Upper lobe of right lung (tissue), 1 donor: ENCODE measurements at regions not wholly inside any gene's neighbourhood (a gene's known extent, or its start where the extent isn't known, plus 50 kb on each side); places are given as distances from the start of the nearest gene placed in this dataset.

Experiments used
- ATAC-seq: fragments of 200-7000 bp; cut with Tn5 transposase; one replicate; pipeline ENCODE4 v1.9.1; 2020; ENCODE audit warnings: mild to moderate bottlenecking, moderate library complexity
- DNase-seq: peaks from one replicate; pipeline ENCODE4 v3.0.0-alpha.2; 2020
- H3K27ac ChIP-seq: fragments of 200-600 bp; one replicate; pipeline ENCODE4 v1.8.0; 2022
- H3K27me3 ChIP-seq: fragments of 200-600 bp; one replicate; pipeline ENCODE4 v1.8.0; 2022; ENCODE audit warnings: mild to moderate bottlenecking
- H3K36me3 ChIP-seq: fragments of 200-600 bp; one replicate; pipeline ENCODE4 v1.8.0; 2022
- H3K4me1 ChIP-seq: fragments of 200-600 bp; one replicate; pipeline ENCODE4 v1.8.0; 2022
- H3K4me3 ChIP-seq: fragments of 200-600 bp; one replicate; pipeline ENCODE4 v1.8.0; 2022; ENCODE audit warnings: mild to moderate bottlenecking
- H3K9me3 ChIP-seq: fragments of 200-600 bp; one replicate; pipeline ENCODE4 v1.8.0; 2022
- intact Hi-C: fragments of 100-400 bp; cut with DNase I; formaldehyde crosslinking; loops from one replicate; pipeline ENCODE4 v1.11.0; 2022
- TF ChIP-seq, protein P1 (sequence below): fragments of 200-600 bp; IDR thresholded peaks from one replicate; pipeline ENCODE4 v1.8.0; 2022; ENCODE audit warnings: antibody characterized with exemption
- donor health status: DM: no; HTN: yes; CAD: no; lungs with severe emphysema.

- ATAC-seq (no peak), DNase-seq (no peak)
- H3K4me3 ChIP-seq = no peak overlapping the region
- TF ChIP-seq, protein P1, sequence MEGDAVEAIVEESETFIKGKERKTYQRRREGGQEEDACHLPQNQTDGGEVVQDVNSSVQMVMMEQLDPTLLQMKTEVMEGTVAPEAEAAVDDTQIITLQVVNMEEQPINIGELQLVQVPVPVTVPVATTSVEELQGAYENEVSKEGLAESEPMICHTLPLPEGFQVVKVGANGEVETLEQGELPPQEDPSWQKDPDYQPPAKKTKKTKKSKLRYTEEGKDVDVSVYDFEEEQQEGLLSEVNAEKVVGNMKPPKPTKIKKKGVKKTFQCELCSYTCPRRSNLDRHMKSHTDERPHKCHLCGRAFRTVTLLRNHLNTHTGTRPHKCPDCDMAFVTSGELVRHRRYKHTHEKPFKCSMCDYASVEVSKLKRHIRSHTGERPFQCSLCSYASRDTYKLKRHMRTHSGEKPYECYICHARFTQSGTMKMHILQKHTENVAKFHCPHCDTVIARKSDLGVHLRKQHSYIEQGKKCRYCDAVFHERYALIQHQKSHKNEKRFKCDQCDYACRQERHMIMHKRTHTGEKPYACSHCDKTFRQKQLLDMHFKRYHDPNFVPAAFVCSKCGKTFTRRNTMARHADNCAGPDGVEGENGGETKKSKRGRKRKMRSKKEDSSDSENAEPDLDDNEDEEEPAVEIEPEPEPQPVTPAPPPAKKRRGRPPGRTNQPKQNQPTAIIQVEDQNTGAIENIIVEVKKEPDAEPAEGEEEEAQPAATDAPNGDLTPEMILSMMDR = no peak
- no peaks in the 10 kb centered on the region for H3K9me3 ChIP-seq
- no peak overlapping the region for H3K27ac ChIP-seq
- H3K27me3 ChIP-seq = no peaks in the 10 kb centered on the region
- H3K36me3 ChIP-seq = no peaks in the 10 kb centered on the region
- intact Hi-C loops = no loop called here
- no peaks in the 10 kb centered on the region for H3K4me1 ChIP-seq
Observed at GRCh38 chr15:97884513-97885131, 75.9 kb upstream of the ARRDC4 start.

GRCh38 chr15:97890307-97890706 is 70.2 kb upstream of the ARRDC4 start:
- Histone ChIP-seq H3K4me3 (no peak overlapping the region), H3K27ac (no peak overlapping the region), H3K9me3 (no peaks in the 10 kb centered on the region), H3K36me3 (no peaks in the 10 kb centered on the region), H3K27me3 (no peaks in the 10 kb centered on the region), H3K4me1 (no peaks in the 10 kb centered on the region)
- TF ChIP-seq, protein P1 = no peak
- ATAC-seq (no peak), DNase-seq (no peak)
- intact Hi-C loops = loop anchor here (10.0 kb wide), 1 partner anchor 274 kb away; no protein-coding TSS in a partner anchor

DNA sequence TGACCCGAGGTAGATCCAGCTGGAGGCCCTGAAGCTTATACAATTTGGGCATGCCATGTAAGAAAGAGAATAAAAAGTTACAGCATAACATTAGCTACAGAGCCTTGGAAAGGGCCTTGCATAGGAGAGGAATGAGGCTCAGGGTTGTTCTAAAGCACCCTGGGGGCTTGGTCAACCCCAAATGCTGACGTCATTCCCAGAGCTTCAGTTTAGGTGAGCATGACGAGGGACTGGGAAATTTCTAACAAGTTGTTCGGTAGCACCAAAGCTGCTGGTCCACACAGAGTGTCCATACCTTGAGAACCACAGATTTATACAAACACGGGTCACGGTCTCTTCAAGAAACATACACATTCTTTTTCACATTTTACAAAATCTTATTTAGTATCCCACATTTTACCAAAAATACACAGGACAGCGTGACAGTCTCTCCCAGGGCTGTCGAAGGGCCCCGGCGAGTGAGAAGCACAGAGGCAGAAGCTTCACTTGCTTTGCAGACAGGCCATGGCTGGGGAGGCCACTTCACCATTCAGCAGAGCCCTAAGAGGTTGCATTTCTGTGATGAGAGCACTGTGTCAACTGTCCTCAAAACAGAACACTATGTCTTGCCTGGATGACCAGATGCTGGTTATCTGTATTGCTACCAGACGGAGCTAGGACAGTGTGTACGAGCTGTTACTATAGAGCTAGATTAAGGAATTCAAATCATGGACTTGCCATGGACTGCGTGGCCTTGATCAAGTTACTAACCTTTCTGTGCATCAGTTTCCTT is 68.2 kb upstream of the ARRDC4 start:
- DNase-seq (no peak), ATAC-seq (no peak)
- Histone ChIP-seq H3K27me3 (no peaks in the 10 kb centered on the region), H3K36me3 (no peaks in the 10 kb centered on the region), H3K4me1 (no peaks in the 10 kb centered on the region), H3K9me3 (no peaks in the 10 kb centered on the region), H3K27ac (no peak overlapping the region), H3K4me3 (no peak overlapping the region)
- TF ChIP-seq, protein P1 = no peak
- intact Hi-C loops = loop anchor here (10.0 kb wide), 1 partner anchor 272 kb away; no protein-coding TSS in a partner anchor

GRCh38 chr15:97893967-97894366 is 66.5 kb upstream of the ARRDC4 start:
- TF ChIP-seq, protein P1 = no peak
- no peaks in the 10 kb centered on the region for H3K4me1 ChIP-seq
- H3K27ac ChIP-seq = no peak overlapping the region
- DNase-seq = no peak
- no peaks in the 10 kb centered on the region for H3K36me3 ChIP-seq
- ATAC-seq = no peak
- H3K9me3 ChIP-seq = no peaks in the 10 kb centered on the region
- intact Hi-C loops = loop anchor here (10.0 kb wide), 1 partner anchor 271 kb away; no protein-coding TSS in a partner anchor
- H3K4me3 ChIP-seq = no peak overlapping the region
- no peaks in the 10 kb centered on the region for H3K27me3 ChIP-seq

DNA sequence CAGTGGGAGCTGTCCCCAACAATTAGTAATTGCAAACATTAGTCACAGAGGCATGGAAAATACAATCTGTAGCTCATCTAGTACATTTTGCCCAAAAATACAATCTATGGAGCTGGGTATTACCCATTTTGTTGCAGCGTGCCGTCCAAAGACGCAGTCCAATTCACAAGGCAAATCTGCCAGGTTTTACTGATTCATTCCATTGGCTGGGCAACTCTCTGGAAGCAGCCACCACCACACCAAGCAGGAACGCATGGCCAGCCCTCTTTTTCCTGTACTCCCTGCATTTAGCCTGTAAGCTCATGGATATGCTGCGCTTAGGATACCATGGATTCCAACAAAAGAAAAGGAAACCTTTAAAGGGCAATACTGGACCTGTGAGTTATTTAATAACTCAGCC is 60.5 kb upstream of the ARRDC4 start:
- DNase-seq (no peak), ATAC-seq (no peak)
- H3K27me3 ChIP-seq = peaks cover 19% of the 10 kb centered on the region
- intact Hi-C loops = loop anchor here (5.0 to 10.0 kb wide), 2 partner anchors 182 to 265 kb away; no protein-coding TSS in a partner anchor
- no peak overlapping the region for H3K27ac ChIP-seq
- no peaks in the 10 kb centered on the region for H3K9me3 ChIP-seq
- no peaks in the 10 kb centered on the region for H3K36me3 ChIP-seq
- TF ChIP-seq, protein P1 = no peak
- H3K4me1 ChIP-seq = peaks cover 6% of the 10 kb centered on the region
- no peak overlapping the region for H3K4me3 ChIP-seq
